RWPE2 (cell line): ENCODE measurements at regions not wholly inside any gene's neighbourhood (a gene's known extent, or its start where the extent isn't known, plus 50 kb on each side); places are given as distances from the start of the nearest gene placed in this dataset.
"Not testable (repeated sequence)": the region's sequence is repeated elsewhere in the genome, so short reads cannot be mapped to it uniquely, and the experiment has no call there.

Source experiments
- ATAC-seq: fragments of 200-7000 bp; cut with Tn5 transposase; 3 replicates; pipeline ENCODE4 v1.9.1; 2021; ENCODE audit warnings: low read depth
- DNase-seq: peaks from one replicate; pipeline ENCODE4 v3.0.0-alpha.2; 2020; ENCODE audit warnings: low spot score
- H3K27ac ChIP-seq: fragments of 450-650 bp; 2 replicates; pipeline ENCODE4 v1.5.1; 2017; ENCODE audit warnings: mild to moderate bottlenecking; ENCODE audit not compliant: poor library complexity, severe bottlenecking
- H3K27me3 ChIP-seq: fragments of 250-450 bp; sonication (Bioruptor Pico); 2 replicates; pipeline ENCODE4 v1.5.1; 2021; ENCODE audit warnings: mild to moderate bottlenecking, moderate library complexity; ENCODE audit not compliant: insufficient read depth, poor library complexity, severe bottlenecking
- H3K36me3 ChIP-seq: fragments of 250-450 bp; sonication (Bioruptor Pico); 2 replicates; pipeline ENCODE4 v1.5.1; 2020; ENCODE audit warnings: low read depth, mild to moderate bottlenecking, moderate library complexity
- H3K4me1 ChIP-seq: fragments of 250-450 bp; sonication (Bioruptor Pico); 2 replicates; pipeline ENCODE4 v1.5.1; 2021; ENCODE audit warnings: mild to moderate bottlenecking, moderate library complexity; ENCODE audit not compliant: insufficient read depth, poor library complexity, severe bottlenecking
- H3K4me3 ChIP-seq: fragments of 250-450 bp; sonication (Bioruptor Pico); 2 replicates; pipeline ENCODE4 v1.5.1; 2021; ENCODE audit warnings: mild to moderate bottlenecking, moderate library complexity; ENCODE audit not compliant: severe bottlenecking
- H3K9me3 ChIP-seq: fragments of 250-450 bp; sonication (Bioruptor Pico); 2 replicates; pipeline ENCODE4 v1.5.1; 2021; ENCODE audit warnings: mild to moderate bottlenecking, moderate library complexity; ENCODE audit not compliant: severe bottlenecking
- CTCF ChIP-seq: fragments of 450-650 bp; IDR thresholded peaks from one replicate; pipeline ENCODE4 v1.5.1; 2017; ENCODE audit warnings: mild to moderate bottlenecking, moderate library complexity; ENCODE audit not compliant: poor library complexity, severe bottlenecking

GRCh38 chr1:102661481-102661880, 446.8 kb downstream of the COL11A1 start:
- ATAC-seq: no peak
- H3K4me1 ChIP-seq: no peaks in the 10 kb centered on the region
- no peak for TF ChIP-seq CTCF
- H3K4me3 ChIP-seq: no peak overlapping the region
- H3K27ac ChIP-seq: no peak overlapping the region
- H3K9me3 ChIP-seq: no peaks in the 10 kb centered on the region
- no peak for DNase-seq
- no peaks in the 10 kb centered on the region for H3K27me3 ChIP-seq
- H3K36me3 ChIP-seq: no peaks in the 10 kb centered on the region

DNA sequence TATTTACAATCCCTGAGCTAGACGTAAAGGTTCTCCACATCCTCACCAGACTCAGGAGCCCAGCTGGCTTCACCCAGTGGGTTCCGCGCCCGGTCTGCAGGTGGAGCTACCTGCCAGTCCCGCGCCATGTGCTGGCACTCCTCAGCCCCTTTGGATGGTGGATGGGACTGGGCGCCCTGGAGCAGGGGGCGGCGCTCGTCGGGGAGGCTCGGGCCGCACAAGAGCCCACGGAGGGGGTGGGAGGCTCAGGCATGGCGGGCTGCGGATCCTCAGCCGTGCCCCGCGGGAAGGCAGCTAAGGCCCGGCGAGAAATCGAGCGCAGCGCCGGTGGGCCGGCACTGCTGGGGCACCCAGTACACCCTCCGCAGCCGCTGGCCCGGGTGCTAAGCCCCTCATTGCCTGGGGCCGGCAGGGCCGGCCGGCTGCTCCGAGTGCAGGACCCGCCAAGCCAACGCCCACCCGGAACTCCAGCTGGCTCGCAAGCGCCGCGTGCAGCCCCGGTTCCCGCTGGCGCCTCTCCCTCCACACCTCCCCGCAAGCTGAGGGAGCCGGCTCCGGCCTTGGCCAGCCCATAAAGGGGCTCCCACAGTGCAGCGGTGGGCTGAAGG, 448.3 kb downstream of the COL11A1 start:
- H3K4me3 ChIP-seq, H3K9me3 ChIP-seq, DNase-seq, H3K4me1 ChIP-seq, H3K27ac ChIP-seq, H3K36me3 ChIP-seq, H3K27me3 ChIP-seq, ATAC-seq: not testable (repeated sequence)

- no peaks in the 10 kb centered on the region for H3K27me3 ChIP-seq
- no peak for TF ChIP-seq CTCF
- H3K4me1 ChIP-seq: no peaks in the 10 kb centered on the region
- H3K36me3 ChIP-seq: no peaks in the 10 kb centered on the region
- ATAC-seq (no peak), DNase-seq (no peak)
- H3K4me3 ChIP-seq: no peak overlapping the region
- H3K9me3 ChIP-seq: no peaks in the 10 kb centered on the region
- no peak overlapping the region for H3K27ac ChIP-seq
These were observed 453.3 kb downstream of the COL11A1 start for GRCh38 chr1:102655034-102655433.

- no peak for ATAC-seq
- TF ChIP-seq CTCF: no peak
- H3K9me3 ChIP-seq: no peaks in the 10 kb centered on the region
These were observed 467.4 kb downstream of the COL11A1 start for GRCh38 chr1:102640872-102641271.

GRCh38 chr1:102640312-102640711, 468.0 kb downstream of the COL11A1 start:
- Histone ChIP-seq H3K4me1 (no peaks in the 10 kb centered on the region), H3K9me3 (no peaks in the 10 kb centered on the region), H3K4me3 (no peak overlapping the region), H3K27ac (no peak overlapping the region), H3K27me3 (no peaks in the 10 kb centered on the region), H3K36me3 (no peaks in the 10 kb centered on the region)
- DNase-seq: no peak
- no peak for TF ChIP-seq CTCF
- ATAC-seq: no peak

More at GRCh38 chr1:102640872-102641271, 467.4 kb downstream of the COL11A1 start:
- H3K4me1 ChIP-seq: no peaks in the 10 kb centered on the region
- no peak overlapping the region for H3K27ac ChIP-seq
- no peak for DNase-seq
- no peak overlapping the region for H3K4me3 ChIP-seq
- no peaks in the 10 kb centered on the region for H3K27me3 ChIP-seq
- no peaks in the 10 kb centered on the region for H3K36me3 ChIP-seq
